GM11168 (cell line): ENCODE measurements at regions not wholly inside any gene's neighbourhood (a gene's known extent, or its start where the extent isn't known, plus 50 kb on each side); places are given as distances from the start of the nearest gene placed in this dataset.

Source experiments
- in situ Hi-C: fragments of 300-500 bp; cut with MboI; formaldehyde crosslinking; loops from one replicate; pipeline ENCODE4 v1.12.0; 2022; ENCODE audit warnings: low sequenced_read_pairs; ENCODE audit not compliant: unreplicated experiment

DNA sequence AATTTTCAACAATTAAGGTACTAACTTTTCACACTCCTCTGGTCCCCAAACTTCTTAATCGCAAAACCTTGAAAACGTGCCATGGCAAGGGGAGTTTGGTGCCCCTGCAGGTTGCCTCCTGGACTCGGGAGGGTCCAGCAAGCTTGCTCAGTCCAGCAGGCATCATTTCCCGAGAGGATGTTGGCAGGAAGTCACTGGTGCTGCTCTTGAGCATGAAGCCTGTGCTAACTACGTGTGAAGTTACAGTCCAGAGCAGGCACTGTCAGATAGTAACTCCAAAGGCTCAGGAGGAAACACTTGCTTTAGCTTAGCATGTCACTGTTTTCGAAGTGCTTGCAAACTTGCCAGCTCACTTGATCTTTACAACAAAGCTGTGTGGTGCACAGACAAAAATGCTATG is 215.4 kb downstream of the MYCN start:
- in situ Hi-C loops = no loop called here

DNA sequence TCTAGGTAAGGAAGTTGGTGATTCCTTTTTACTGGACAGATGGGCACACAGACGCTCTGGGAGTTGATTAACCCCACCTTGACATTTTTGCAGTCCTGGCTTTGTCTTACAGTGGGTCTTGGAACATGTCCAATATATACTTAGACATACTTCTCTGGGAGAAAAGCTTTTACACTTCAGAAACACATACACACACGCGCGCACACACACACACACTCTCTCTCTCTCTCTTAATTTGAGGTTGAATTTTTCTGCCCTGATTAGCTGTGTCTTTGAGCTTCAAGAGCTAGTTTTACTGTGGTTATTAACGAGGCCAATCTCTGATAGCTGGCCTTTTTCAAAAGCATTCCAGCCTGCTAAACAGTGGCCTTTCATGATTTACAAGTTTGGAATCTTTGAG is 215.0 kb downstream of the MYCN start:
- in situ Hi-C loops = no loop called here

DNA sequence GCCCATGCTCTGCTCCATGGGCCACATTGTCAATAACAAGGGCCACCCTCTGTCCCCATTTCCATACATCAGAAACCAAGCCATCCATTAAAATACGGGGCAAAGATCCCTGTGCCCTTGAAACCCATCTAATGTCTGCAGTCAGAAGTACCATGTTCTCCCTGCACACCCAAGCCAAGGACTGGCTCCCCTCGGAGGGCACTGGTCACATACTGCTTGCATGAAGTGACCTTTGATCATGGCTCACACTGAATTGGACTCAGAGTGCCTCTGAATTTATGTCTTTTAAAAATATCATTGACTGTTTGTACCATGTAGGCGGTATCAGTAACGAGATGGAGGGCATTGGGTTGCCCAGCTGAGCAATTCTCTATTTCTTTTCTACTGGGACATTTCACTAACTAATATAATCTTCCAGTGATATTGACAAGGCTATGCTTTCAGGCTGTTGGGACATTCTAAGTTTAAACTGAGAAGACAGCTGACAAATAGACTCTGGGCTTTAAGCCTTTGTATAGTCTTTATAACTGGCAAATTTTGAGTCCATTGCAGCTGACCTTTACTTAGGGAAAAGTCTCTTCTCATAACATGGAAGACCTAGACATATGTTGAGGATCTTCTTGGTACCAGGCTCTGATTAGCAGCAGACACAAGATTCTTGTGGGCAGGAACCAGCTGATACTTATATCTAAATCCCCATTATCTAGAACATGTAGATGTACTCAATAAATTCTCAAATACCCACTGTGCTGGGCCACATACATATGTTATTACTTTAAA is 214.3 kb downstream of the MYCN start:
- in situ Hi-C loops = no loop called here

DNA sequence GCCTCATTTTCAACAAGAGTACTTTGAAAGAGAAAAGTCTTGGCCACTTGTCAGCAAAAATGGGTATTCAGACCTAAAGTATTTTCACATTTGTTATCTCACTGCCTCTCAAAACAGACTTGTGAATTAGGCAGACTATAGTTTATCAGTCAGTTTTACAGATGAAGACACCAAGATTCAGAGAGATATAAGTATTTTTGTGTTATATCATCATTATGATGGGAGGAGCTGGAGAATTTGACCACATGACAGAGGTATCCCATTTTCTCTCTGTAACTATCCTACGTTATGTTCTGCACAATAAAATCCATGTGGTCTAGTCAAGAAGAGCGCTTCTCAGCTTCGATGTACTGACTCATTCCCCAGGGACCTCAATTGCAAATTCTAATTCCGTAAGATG is 213.7 kb downstream of the MYCN start:
- in situ Hi-C loops = no loop called here

DNA sequence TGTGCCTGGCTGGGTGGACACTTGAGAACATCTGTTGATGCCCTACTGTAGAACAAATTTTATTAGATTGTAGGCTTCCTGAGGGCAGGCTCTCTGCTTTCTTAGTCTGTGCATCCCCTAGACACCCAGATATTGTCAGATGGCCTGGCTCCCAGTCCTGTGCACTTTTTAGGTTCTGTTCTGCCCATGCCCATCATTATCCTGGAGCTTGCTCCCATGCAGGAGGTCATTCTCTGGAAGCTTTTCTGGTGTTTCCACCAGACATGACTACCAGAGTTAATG is 213.3 kb downstream of the MYCN start:
- in situ Hi-C loops = no loop called here

DNA sequence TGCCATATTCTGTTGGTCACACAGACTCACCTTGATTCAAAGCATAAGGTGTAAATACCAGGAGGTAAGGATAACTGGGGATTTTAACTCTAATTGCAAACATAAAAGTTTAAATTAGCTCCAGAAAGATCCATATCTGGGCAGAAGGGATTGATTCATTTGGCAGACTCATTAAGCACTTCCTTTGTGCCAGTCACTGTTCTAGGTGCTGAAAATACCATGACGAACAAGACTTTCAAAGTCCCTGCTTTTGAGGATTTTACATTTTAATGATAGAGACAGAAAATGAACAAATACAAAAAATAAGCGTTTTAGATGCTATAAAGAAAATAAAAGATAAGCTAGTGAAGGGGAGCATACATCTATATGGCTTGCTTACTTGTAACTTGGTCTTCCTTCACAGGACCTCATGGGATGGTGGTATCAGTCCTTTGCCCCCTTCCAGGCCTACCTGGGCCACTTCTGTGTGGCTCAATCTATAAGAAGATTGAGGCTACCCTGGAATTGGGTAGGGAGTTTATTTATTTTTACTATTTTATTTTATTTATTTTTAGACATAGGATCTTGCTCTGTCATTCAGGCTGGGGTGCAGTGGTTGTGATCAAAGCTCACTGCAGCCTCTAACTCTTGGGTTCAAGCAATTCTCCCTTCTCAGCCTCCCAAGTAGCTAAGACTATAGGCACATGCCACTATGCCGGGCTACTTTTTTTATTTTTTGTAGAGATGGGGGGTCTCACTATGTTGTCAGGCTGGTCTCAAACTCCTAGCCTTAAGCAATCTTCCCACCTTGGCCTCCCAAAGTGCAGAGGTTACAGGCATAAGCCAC is 212.8 kb downstream of the MYCN start:
- in situ Hi-C loops = no loop called here

DNA sequence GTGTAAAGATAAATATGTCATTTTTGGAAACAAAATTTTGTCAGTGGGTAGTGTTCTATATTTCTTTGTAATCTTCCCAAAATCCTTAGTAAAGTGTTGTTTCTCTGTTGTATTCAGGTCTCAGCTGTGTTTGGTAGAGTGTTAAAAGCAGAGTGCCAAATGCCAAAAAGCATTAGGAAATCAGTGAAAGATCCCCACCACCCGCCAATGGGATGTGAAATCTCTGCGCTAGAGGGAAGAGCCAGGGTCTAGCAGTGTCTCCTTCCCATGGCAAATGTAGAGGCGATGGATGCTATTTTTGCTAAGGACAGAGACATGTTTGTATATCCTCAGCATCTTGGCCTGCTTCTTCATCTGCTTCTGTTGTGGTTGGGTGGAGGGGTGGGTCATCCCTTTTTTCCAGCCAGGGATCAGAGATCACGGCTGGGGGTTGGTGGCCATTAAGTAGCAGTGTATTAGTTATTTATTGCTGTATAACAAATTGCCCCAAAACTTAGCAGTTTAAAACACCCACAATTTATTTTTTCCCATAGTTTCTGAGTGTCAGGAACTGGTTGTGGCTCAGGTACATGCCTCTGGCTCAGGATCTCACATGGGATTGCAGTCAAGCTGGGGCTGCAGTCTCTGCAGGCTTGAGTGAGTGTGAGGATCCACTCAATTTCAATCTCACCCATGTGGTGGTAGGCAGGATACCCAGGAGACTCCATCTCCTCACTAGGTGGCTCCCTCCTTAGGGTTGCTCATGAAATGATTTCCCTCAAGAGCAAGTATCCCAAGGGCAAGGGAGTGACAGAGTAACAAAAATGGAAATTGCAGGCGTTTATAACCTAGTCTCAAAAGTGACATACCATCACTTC is 211.9 kb downstream of the MYCN start:
- in situ Hi-C loops = no loop called here

DNA sequence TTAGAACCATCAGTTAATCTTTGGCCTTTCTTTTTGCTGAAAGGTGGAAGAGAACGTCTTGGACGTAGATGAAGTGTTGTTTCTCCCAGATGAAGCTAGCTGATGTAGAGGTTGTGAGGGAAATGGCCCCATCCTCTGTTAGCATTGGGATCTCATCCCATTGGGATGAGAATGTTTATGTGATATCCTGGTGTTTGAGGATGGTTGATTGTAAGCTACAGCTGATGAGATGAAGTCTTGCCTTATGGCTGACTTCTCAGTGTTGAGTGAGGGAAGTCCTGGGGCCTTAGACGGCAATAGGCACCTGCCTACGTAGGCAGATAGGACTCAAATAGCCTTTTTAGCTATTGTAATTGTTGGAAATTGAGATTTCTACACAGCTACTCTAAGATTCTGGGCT is 211.3 kb downstream of the MYCN start:
- in situ Hi-C loops = no loop called here

DNA sequence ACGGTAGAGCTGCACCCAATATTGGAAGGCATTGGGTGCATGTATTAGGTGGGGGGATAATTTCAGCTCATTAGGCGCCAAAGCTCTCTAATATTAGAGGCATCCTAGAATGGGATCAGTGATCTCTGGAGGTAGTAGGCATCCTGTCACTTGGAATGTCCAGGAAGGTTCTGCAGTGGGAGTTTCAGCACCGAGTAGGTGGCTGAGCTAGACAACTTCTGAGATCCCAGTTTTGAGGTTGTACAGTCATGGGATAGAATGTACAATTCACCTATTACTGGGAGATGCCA is 210.9 kb downstream of the MYCN start:
- in situ Hi-C loops = no loop called here

DNA sequence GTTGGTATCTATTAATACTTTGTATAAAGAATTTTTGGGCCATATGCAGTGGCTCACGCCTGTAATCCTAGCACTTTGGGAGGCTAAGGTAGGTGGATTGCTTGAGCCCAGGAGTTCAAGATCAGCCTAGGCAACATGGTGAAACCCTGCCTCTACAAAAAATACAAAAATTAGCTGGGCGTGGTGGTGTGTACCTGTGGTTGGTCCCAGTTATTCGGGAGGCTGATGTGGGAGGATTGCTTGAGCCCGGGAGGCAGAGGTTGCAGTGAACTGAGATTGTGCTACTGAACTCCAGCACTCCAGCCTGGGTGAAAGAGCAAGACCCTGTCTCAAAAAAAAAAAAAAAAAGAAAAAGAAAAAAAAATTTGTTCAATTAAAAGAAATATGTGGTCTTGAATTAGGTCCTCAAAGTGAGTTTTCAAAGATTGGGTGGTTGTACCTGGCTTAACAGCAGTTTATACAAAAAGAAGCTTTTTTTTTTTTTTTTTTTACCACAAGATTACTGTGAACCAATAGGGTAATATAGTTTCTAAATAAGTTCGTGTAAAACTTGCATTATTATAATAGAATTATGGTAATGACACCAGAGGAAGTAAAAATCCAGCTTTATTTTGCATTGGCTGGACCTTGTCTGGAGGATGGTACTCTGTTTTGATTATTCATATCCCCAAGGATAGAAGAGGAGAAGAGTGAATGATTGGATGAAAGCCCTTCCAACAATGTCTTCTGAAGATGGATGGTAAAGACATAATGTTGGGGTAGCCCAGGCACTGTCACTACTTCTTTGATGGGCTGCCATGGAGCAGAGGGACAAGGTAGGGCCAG is 210.3 kb downstream of the MYCN start:
- in situ Hi-C loops = no loop called here

DNA sequence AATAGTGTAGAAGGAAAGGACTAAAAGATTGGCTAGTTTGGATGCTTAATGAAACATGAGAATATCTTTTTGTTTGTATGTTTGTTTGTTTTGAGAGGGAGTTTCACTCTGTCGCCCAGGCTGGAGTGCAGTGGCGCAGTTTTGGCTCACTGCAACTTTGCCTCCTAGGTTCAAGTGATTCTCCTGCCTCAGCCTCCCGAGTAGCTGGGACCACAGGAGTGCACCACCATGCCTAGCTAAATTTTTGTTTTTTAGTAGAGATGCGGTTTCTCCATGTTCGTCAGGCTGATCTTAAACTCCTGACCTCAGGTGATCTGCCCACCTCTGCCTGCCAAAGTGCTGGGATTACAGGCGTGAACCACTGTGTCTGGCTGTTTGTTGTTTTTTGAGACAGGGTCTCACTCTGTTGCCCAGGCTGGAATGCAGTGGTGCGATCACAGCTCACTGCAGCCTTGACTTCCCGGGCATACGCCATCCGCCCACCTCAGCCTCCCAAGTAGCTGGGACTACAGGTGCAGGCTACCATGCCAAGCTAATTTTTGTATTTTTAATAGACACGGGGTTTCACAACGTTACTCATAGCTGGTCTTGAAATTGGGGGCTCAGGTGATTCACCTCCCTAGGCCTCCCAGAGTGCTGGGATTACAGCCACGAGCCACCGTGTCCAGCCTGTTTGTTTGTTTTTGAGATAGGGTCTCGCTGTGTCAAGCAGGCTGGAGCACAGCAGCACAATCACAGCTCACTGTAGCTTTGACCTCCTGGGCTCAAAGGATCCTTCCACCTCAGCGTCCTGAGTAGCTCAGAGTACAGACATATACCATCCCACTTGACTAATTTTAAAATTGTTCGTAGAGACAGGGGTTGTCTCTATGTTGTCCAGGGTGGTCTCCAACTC is 209.2 kb downstream of the MYCN start:
- in situ Hi-C loops = no loop called here

DNA sequence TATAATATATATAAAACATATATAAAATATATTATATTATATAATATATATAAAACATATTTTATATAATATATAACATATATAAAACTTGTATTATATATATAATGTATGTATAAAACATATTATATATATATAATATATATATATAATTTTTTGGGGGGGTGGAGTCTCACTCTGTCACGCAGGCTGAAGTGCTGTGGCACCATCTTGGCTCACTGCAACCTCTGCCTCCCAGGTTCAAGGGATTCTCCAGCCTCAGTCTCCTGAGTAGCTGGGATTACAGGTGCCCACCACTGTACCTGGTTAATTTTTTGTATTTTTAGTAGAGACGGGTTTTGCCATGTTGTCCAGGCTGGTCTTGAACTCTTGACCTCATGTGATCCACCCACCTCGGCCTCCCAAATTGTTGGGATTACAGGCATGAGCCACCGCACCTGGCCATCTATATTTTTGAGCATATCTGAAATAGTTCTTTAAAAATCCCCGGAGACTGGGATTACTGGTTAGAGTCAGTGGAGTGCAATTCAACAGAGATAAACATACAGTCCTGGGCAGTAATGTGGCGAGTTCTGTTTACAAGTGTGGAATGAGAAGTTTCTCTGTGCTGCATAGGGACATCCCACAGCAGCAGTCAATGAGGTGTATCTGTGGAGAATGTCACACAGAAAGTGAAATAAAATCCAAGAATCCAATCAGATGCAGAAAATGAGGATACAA is 208.4 kb downstream of the MYCN start:
- in situ Hi-C loops = no loop called here

DNA sequence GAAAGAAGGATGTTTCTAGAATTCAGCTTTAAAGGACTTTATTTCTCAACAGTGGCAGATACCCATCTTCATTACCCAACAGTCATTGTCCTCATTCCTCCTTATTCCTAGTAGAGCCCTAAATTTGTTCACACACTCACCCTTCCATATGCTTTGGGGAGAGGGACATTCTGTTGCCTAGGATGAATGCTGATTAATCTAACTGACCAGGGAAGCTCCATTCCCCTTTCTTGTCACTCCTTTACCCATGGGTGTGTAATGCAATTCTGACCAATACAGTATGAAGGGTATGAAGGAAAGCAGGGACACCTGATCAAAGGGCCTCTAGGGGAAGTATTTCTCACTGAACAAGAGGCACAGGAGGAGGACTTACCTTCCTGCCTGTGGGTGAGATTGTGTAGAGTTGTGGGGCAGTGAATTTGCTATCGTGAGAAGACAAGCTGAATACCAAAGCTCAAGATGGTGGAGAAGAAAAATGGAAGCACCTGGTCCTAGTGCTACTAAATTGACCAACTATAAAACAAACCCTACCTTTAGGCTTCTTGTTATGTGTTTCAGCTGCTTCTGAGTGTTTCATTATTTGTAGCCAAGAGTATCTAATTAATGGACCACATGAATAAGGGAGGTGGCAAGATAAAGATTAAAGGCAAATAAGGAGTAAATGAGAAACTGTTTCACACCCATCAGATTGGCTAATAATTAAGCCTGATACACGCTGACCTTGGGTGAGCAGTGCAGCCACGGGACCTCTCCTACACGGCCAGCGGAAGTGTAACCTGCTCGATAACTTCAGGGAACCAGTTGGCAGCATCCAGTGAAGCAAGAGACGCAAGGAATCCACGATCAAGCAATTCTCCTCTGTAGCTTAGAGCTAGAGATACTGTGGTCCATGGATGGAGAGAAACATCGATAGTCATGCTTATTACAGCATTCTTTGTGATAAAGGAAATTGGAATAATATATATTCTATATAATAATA is 202.3 kb downstream of the MYCN start:
- in situ Hi-C loops = no loop called here

DNA sequence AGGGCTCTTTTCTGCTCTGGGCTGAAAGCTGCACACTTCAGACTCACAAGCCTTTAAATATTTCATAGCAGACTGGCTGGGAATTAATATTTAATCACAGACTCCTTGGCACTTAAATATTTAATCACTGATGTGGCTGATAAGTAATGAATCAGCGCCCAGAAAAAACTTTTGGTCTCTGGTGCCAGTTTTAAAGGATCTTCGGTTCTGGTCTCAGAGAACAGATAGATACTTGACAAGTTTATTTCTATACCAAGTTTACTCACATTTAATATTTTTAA is 201.2 kb downstream of the MYCN start:
- in situ Hi-C loops = no loop called here

DNA sequence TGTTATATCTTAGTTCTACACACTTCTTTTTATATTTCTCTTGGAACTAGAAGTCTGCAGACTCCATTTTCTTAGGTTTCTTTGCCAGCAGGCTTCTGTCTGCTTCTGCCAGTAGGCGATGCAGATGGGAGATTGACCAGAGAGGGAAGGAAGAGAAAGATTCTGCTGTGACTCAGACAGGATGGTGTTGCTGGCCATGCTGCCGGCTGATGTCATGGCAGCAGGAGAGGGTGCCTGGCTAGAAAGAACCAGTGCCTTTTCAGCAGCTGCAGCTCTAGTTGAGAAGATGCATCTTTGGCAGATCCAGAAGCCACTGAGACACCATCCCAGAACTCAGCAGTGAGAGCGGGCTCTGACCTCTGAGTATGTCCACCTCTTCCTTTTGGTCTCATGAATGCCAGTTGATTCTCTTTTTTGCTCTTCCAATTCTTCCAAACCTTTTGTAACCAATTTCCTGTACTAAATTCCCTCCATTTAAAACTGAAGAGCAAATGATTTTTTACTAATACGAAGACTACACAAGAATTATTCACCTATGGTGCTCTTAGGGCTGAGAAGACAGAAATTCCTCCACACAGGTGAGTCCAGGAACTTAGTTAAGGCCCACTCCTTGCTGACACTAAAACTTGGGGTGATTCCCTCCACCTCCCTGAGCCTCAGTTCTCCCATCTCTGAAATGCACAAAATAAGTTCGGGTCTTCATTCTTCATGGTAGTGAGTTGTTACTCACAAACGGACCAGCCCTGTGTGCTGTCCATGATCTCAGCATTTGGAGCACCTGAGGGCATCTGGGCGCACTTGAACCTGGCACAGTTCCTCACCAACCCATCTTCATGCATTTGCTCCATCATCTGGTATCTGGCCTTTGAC is 200.7 kb downstream of the MYCN start:
- in situ Hi-C loops = no loop called here

DNA sequence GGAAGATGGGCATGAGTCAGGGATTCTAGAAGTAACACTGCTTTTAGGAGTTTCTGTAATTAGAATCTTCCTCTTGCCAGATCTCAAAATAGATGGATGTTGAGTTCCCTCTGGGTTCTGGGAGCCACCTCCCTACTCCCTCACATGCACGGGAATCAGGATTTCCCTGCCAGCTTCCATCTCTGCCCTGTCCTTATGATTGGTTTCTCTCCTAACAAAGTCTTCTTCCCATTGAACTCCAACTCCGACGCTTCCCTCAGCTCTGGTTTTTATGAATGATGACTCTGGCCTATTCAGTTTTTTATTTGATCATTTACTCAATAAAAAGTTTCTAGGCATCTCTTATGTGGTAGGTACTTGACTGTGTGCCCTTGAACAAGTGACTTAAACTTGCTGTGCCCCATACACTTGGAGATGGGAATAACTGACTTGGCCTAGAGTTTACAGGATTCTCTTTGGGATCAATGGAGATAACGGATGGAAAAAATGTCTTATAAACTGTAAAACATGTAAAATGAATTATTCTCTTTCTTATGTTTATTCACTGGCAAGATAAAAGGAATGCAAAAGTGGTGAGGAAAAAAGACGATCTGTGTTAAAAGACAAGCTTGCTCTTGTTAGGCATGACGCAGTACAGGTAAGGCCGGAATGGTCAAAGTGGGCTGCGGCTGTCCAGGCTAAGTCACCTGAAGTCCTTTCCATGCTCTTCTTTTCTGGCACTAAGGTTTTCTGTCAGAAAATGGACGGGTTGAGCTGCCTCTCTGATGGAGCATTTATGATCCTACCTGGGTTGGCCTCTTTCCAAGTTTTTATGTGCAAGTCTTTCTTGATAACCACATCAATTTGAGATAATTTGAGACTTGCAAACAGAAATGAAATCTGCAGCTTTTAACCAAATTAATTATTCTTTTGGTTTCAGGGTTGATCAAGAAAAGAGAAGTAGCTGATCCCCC is 199.6 kb downstream of the MYCN start:
- in situ Hi-C loops = no loop called here
